Stromal cell of bone marrow (primary cell): ENCODE measurements at regions not wholly inside any gene's neighbourhood (a gene's known extent, or its start where the extent isn't known, plus 50 kb on each side); places are given as distances from the start of the nearest gene placed in this dataset.

ENCODE experiments used
- DNase-seq: peaks from one replicate; pipeline ENCODE4 v3.0.0-alpha.2; 2012; ENCODE audit warnings: low read depth

DNA sequence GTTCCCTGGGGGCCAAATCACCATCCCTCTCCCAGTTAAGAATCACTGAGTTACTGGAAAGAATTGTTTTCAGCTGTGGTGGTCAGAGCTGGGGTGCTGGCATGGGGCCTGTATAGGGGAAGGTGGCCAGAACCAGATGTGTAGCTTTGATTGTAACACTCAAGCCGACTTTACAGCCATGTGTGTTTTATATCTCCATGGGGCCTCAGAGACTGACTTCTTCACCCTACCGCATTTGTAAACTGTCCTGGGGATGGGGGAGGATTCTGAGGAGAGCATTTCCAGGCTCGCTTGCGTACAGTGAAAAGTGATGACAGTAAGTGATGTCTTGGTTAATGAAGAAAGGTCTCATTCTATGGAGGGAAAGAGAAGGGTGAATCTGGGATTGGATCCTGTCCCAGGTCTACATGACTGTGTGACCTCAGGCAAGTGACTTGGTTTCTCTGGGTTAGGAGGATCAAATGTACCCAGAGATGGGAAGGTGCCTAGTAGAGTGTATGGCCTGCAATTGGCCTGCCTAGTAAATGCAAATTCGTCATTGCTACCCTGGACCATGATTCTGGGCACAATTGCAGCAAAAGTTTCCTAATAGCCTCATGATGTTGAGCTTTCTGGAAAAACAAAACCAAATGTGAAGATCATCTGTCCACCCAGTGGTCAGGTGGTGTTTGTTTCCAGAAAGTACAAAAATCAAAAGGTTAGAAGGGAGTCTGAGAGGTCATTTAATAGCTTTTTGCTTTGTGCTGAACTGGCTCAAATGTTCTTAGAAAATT lies 49.7 kb upstream of the RCC2 start:
- peak; percentile 36 for DNase-seq
